HG02885 (cell line): ENCODE measurements at regions not wholly inside any gene's neighbourhood (a gene's known extent, or its start where the extent isn't known, plus 50 kb on each side); places are given as distances from the start of the nearest gene placed in this dataset.

Experiments
- ATAC-seq: cut with Tn5 transposase; IDR thresholded peaks from one replicate; pipeline ENCODE4 v1.9.1; 2021; ENCODE audit warnings: mild to moderate bottlenecking; ENCODE audit not compliant: unreplicated experiment, poor library complexity

DNA sequence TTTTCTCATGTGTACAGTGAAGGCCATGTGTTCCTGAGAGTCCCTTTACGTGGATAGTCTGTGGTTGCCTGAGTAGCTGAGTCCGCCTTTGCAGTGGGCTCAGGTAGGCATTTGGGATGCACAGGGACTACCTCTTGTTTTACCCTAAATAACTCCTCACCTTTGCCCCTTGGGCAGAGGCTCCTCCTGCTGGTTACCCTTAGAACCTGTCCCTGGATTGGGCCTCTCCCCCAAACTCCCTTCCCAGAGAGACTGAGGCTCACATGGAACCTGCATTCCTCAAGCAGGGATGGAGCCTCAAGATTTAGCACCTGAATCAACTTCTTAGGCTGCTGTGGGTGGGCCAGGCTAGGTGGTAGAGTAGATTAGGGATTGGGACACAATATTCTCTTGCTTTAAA, 111.7 kb downstream of the FOXD2 start:
- no peak for ATAC-seq

DNA sequence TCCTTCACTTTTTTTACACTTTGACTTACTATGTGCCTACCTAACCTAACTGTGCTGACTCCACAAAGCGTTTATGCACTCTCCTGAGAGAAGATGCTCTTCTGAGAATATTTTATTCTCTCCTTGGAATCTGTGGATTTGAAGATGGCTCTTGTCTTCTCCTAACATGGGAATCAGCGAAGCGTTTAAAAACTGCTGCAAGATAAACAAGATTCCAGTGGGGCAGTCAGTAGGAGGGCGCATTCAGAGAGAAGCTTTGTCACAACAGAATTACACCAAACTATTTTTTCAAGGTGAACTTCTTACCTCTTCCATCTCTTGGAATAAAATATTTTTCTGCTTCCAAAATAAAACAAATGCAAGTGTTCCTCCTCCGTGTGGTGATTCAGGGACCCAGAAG, 113.1 kb downstream of the FOXD2 start:
- ATAC-seq: no peak

DNA sequence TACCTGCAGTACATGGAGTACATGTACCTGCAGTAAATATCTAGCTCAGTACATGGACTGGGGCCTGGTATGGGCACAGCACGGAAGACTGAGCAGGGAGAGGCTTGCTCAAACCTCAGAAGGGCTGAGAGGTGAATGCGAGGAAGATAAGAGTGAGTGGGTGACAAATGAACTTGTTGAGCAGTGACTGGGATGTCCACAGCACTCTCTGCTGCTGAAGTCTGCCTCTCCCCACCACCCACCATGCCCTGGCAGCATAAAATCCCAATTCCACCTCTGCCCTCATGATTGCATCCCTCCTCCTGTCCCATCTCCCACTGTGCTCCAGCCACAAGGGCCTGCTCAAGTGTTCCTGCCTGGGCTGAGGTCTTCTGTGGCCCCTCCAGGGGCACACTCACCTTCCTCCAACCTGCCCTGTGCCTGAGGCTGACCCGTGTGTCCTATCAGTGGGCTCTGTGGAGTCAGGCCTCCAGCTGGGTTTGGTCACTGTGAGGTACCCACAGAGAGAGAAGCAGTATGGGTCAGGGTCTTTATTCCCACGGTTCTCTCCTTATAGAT, 114.2 kb downstream of the FOXD2 start:
- ATAC-seq: no peak

DNA sequence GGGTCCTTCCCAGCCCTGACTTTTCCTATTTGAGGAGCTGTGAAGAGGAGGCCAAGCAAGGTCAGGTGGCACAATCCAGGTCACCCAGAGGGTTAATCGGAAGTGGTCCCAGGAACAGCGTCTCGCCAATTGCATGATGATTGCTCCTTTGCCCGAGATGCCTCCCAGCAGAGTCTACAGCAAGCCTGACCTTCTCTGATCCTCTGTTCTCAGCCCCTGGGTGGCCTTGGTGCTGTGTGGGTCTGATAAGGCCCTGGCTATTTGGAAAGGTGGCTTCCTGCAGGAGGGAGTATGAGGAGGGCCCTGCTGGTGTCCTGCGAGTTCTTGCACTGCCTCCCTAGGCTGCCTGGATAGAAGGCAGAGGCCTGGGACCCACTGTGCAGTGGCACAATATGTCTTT, 116.2 kb downstream of the FOXD2 start:
- no peak for ATAC-seq

DNA sequence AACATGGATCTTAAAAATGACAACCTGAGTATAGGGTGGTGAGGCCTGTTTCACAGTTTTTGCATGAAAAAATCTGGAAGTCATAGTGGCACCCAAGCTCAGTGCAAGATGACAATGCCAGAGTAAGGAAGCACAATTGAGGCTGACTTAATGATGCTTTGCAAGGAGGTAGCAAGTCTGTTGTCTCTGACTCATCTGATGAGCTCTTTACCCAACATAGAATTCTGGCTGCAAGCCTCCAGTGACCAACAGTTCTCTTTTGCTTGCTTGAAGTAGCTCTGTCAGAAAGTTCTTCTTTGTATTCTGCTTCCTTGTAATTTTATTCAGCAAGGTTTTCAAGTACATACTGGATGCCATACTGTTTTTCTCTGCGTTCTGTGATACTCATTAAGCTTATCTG, 117.1 kb downstream of the FOXD2 start:
- ATAC-seq: no peak

DNA sequence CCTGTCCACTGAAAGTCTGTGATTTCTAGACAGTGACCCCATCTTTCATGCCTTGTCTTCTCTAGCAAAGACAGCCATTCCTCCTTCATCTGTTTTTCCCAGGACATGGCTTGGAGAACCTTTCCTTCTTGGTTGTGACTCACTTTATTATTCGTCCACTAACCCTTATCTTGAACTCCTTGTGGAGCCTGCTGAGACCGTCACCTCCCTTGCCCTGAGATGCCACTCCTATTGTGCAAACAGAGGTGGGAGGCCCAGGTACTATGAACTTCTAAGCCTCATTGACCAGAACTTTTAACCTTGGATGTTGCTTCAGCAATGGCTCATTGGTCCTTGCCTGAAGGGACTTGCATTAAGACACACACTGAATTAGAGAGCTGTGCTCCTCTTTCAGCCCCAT, 117.5 kb downstream of the FOXD2 start:
- ATAC-seq: no peak

DNA sequence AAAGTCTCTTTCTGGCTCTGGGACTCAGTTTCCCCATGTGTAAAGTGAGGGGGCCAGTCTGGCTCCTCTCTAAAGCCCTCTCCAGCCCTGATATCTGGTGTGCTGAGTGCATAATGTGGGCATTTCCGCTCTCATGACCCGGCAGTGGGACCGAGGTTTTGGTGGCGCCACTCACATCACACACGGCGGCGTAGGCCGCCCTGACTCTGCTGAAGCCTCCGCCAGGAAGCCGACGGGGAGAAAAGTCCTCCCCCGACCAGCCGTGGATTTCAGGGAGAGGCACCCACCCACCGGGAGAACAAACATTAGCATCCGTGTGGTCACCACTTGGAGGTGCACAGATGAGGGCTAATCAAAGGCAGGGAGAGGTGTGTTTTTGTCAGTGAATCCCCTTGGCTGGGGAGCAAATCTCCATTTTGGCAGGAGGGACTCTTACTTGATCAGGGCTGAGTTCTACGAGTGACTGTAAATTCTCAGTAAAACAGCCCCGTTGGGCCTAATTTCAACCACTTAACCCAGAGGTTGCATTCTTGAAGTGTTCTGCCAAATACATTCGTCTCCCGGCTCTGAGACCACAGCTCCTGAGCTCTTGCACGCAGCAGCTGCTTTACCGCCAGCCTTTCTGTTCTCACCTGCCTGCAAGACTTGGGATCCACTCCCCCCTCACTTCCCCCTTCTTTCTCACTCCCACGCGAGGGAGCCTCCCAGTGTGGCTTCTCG, 118.2 kb downstream of the FOXD2 start:
- no peak for ATAC-seq

DNA sequence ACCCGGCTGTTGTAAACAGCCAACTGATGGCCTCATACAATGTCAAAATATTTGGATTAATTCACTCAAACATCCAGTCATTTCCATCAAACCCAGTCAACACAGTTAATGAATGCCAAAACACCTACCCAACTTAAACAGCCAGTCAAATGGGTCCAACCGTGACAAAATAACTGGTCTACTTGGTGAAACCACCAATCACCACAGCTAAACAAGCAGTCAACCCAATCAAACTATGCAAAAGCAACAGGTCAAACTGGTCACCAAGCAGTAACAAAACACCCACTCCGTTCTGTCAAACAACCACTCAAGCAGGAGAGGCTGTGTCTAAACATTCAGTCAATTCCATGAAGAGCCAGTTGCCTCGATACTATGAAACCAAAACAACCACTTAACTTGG, 119.2 kb downstream of the FOXD2 start:
- no peak for ATAC-seq

DNA sequence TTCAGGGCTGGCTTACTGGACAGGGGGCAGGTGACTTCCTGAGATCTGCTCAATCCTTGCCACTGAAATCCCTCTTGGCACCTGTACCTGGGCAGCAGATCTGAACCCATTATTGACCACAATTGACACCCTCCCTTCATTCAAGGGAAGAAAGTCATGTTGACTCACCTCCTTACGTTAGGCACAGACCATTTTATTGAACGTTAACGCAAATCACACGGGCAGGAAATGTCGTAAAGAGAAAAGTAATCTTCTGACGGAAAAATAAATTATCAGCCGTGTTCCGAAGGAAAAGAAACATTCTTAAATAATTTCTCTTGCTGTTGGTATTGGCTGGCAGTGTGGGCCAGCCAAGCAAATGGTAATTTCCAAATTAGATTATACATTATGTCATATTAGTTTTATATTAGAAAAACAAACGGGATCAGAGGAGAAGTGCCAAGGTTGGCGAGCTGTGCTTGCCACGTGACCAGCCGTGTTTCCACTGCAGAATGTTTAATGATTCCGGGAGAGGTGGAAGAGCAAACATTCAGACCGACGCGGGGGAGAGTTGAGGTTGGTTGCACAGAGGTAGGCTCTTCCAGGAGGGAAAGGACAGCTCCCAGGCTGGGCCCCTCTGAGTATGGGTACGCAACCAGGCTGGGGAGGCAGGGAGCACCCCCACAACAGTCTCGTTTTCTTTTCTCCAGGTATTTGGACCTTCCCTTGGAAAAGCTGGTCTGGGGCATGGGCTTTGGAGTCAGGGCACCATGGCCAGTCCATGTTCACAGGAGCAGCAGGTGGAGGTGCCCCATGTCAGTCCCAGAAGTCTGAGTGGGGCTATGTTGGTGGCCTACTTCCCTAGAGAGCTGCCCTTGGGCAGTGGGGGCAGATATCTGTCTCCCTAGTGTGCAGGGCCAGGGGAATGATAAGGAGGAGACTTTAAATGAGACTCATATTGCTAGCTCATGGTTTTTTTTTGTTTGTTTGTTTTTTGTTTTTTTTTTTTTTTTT, 121.1 kb downstream of the FOXD2 start:
- ATAC-seq: no peak

DNA sequence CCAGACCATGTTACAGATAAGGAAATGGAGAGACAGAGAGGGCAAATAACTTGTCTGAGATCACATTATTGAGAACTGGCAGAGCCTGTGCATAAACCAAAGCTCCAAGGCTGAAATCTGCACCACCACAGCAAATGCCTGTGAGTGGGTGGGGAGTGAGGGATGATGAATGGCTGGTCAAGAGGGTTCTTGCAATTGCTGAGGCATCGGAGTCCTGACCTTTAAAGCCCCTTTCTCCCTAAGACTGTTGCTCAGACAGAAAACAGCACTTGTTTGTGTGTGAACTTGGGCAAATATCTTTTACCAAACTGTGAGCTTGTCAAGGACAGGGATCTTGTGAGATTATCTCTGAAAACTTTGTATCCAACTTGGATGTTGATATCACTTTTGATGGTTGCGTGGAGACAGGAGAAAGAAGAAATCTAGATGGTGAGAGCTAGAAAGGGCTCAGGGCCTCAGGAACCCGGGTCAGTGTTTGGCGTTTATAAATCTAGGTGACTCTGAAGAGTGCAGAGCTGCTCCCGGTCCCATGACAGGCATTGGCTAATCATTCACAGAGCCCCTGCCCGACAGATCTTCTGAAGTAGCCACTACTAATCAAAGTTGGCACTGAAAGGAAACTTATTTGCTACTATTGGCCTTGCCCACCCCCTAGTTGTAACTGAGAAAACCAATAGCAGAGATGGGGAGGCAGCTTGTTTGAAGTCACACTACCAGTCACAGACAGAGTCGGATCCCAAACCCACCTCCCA, 122.3 kb downstream of the FOXD2 start:
- ATAC-seq: no peak

DNA sequence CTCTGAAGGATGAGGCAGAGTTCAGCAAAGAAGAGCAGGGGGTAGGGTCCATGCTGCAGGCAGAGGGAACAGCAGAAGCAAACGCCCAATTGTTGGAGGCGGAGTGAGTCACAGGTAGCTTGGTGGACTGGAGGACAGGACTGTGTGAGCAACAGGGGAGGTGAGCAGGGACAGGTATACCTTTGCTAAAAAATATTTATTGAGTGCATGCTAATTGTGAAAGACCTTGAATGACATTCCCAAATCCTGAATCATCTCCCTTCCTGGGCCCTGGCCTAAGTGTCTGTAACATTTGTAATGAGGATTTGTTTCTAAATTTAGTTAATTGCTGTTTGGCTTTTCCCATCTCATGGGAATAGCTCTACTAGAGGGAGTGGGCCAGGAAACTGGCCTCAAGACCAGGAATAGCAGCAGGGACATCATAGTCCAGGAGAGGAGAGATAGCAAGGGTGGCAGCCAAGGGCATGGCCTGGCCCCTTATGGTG, 123.7 kb downstream of the FOXD2 start:
- ATAC-seq: no peak

DNA sequence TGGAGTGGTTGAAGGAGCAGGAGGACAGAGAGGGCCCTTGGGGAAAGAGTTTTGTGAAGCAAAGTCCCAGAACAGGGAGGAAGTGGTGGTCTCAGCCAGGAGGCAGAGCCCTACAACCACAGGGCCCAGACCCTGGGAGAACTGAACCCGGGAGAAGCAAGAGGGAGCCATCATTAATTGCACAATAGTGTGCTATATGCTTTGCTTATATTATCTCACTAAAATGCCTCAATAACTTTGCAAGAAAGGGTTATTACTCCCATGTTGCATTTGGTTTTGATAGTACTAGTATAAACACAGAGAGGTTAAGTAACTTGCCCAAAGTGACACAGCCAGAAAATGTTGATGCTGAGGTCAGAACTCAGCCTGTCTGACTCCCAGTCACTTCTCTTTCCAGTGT, 124.3 kb downstream of the FOXD2 start:
- no peak for ATAC-seq

DNA sequence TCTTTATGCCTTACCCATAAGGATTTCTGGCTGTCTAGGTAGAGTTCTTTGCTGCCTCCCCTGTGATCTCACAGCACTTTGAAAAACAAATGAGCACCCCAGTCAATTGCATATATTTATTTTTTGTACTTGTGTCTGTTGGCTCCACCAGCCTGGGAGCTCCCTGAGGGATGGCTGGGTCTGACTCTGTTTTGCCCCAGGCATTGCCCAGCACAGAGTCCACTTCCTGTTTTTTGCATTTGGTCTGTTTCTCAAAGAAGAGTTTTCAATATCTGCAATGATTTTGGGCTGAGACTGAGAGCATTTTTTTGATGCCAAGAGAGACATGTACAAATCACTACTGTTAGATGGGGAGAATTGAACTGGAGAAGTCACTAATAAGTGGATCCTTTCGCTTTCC, 125.0 kb downstream of the FOXD2 start:
- ATAC-seq: no peak

DNA sequence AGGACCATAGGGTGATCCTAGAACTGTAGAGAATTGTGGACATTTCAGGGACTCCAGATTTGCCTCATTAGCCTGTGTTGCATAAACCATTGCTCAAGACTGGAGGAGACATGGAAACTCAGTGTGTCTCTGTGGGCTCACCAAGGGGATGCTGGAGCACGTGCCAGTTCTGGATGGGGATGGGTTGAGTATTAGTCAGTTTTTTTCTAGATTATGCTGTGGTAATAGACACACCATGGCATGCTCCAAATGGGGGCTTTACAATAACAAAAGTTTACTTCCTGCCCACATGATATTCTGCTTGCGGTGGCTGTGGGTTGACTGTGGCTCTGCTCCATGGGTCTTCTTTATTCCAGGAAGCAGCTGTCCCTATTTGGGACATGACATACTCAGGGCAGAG, 125.4 kb downstream of the FOXD2 start:
- no peak for ATAC-seq

DNA sequence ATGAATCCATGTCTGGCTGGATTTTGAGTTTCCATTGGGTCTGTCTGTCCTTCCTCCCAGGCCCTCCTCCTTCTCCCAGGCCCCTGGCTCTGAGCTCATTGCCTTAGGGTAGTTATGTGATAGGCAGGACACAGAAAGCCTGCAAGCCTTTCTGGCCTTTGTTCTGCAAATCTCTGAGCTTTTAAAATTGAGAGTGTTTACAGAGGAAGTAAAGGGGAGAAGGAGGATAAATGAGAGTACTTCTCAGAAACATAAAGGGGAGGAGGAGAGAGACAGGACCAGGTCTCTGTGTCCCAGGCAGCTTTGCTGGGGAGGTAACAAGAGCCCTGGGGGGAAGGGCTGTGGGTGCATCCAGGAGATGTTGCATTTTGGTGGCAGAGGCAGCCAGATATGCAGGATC, 126.7 kb downstream of the FOXD2 start:
- ATAC-seq: no peak

DNA sequence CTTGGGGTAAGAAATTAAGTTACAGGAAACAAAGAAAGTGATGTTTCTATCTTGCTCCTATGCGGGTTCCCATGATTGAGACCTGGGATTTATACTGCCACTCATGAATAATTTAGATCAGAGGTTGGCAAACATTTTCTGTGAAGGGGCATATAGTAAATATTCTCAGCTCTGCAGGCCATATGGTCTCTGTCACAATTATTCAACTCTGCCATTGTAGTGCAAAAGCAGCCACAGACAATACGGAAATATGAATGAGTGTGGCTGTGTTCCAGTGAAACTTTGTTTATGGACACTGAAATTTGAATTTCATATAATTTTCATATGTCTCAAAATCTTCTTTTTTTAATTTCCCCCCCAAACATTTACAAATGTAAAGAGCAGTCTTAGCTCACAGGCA, 127.2 kb downstream of the FOXD2 start:
- no peak for ATAC-seq

DNA sequence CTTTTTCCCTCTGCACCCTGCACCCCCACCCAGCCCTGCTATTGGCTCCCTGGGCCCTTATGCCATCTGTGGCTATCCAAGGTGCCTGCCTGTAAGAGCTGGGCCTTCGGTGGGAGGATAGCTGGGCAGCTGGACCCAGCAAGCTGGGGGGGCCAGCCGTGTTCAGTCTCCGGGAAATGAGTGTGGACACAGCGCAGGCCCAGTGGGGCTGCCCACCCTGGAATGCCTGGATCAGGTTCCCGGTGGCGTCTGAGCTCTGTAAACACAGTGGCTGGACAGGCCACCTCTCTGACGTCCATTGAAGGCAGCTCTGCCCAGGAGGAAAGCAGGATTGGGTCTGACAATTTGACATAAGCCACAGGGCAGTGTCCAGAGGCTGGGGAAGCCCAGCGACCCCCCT, 127.8 kb downstream of the FOXD2 start:
- ATAC-seq: no peak

DNA sequence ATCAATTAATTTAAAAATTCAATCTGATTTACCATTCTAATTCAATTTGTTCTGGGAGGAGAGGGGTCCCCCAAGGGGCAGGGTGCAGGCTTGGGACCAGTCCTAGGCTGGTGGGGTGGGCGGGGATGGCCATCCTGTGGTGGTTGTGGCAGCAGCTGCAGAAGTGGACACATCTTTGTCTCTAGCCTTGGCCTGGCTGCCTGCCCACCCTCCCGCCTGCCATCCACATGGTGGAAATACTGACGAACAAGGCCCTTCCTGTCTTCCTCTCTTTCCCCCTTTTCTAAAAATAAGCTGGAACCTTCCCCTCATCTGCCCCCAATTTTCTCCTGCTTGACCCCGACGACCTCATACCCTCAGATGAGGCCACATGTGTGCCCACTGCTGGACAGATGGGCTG, 130.9 kb downstream of the FOXD2 start:
- no peak for ATAC-seq

DNA sequence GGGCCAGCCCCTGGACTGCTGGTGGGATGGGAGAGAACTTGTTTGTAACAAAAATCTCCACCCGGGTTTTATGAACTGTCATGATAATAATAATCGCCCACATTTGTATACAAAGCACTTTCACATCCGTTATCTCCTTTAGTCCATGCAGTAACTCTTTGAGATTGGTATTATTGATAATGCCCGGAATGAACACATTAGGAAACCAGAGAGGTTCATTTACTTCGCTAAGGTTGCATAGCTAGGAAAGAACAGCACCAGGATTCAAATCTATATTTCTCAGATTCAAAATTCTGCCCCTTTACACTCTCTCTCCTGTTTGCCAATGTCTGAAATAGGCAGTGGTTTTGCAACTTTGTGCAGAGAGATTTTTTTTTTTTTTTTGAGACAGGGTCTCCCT, 131.4 kb downstream of the FOXD2 start:
- ATAC-seq: no peak

DNA sequence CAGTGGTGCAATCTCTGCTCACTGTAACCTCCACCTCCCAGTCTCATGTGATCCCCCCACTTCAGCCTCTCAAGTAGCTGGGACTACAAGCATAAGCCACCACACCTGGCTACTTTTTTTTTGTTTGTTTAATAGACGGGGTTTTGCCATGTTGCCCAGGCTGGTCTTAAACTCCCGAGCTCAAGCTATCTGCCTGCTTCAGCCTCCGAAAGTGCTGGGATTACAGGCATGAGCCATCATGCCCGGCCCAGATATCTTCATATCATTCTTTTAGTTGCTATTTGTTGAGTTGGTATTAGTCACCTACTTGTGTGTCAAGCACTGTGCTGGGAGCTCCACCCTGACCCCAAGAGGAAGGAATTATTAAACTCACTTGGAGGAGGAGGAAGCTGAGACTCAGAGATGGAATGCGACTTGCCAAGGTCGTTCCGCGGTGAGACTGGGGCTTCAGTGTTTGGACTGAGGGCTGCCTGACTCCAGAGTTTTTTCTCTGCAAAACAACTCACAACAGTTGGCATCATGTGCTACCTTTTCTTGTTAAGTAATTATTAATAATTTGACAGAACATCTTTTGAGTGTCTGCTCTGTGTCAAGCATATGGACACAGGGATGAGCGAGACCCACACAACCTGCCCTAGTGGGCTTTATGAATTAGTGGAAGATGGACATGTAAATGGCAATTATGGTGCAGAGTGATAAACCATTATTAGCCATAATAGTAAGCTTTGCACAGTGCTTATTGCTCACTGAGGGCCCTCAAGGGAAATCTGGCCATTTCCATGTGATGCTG, 132.0 kb downstream of the FOXD2 start:
- no peak for ATAC-seq
